ENCODE measurements at regions not wholly inside any gene's neighbourhood (a gene's known extent, or its start where the extent isn't known, plus 50 kb on each side); places are given as distances from the start of the nearest gene placed in this dataset.
A peak's percentile ranks its signal among the peaks of the same experiment; 100 is the strongest.

- 70 to 85% (median 76%) methylated on average over 3 of the region's 3 CpGs for WGBS, 4 donors
- Histone ChIP-seq H3K27me3 (peaks cover 5% of the 10 kb centered on the region), H3K4me3 (no peak overlapping the region), H3K4me1 (replicated peaks in 1 of 2) (no peaks in the 10 kb centered on the region), H3K27ac (no peak overlapping the region), H3K36me3 (replicated peaks in 1 of 2) (no peaks in the 10 kb centered on the region), H3K9me3 (replicated peaks in 1 of 3) (no peaks in the 10 kb centered on the region)
- TF ChIP-seq CTCF (IDR thresholded peaks at IDR 0.05) (no peak), POLR2A (IDR thresholded peaks at IDR 0.05) (no peak)
- DNase-seq: peak in 1 of 7 donors; percentile 15
- intact Hi-C loops (cut with DNase I): no loop called here
Measured at GRCh38 chr22:48205790-48206189, 1443.3 kb downstream of the TBC1D22A start.

- intact Hi-C loops (cut with DNase I): no loop called here
- no peak for TF ChIP-seq POLR2A (IDR thresholded peaks at IDR 0.05)
- no peak for TF ChIP-seq CTCF (IDR thresholded peaks at IDR 0.05)
- H3K4me1 ChIP-seq (replicated peaks in 1 of 2): no peaks in the 10 kb centered on the region
- no peaks in the 10 kb centered on the region for H3K9me3 ChIP-seq (replicated peaks in 1 of 3)
- no peaks in the 10 kb centered on the region for H3K36me3 ChIP-seq (replicated peaks in 1 of 2)
- DNase-seq: peak in 1 of 7 donors; percentile 4
- H3K27ac ChIP-seq: no peak overlapping the region
- H3K4me3 ChIP-seq: no peak overlapping the region
- H3K27me3 ChIP-seq: peaks cover 5% of the 10 kb centered on the region
- WGBS, 4 donors: 55 to 68% (median 66%) methylated on average over 7 of the region's 7 CpGs
Measured at GRCh38 chr22:48205161-48205560, 1442.7 kb downstream of the TBC1D22A start.

- H3K27me3 ChIP-seq: peaks cover 11% of the 10 kb centered on the region
- 52 to 74% (median 70%) methylated on average over 2 of the region's 2 CpGs for WGBS, 4 donors
- intact Hi-C loops (cut with DNase I): no loop called here
- H3K9me3 ChIP-seq (replicated peaks in 1 of 3): no peaks in the 10 kb centered on the region
- H3K27ac ChIP-seq: no peak overlapping the region
- no peak overlapping the region for H3K4me3 ChIP-seq
- TF ChIP-seq CTCF (IDR thresholded peaks at IDR 0.05): no peak
- no peak for TF ChIP-seq POLR2A (IDR thresholded peaks at IDR 0.05)
- DNase-seq: peak in 1 of 7 donors; percentile 7
- H3K4me1 ChIP-seq (replicated peaks in 1 of 2): no peaks in the 10 kb centered on the region
- H3K36me3 ChIP-seq (replicated peaks in 1 of 2): no peaks in the 10 kb centered on the region
Measured at GRCh38 chr22:48204296-48204695, 1441.8 kb downstream of the TBC1D22A start.

GRCh38 chr22:48199667-48200066 is 1437.2 kb downstream of the TBC1D22A start:
- H3K27me3 ChIP-seq: peaks cover 11% of the 10 kb centered on the region
- intact Hi-C loops (cut with DNase I): no loop called here
- no peak for TF ChIP-seq POLR2A (IDR thresholded peaks at IDR 0.05)
- no peak for TF ChIP-seq CTCF (IDR thresholded peaks at IDR 0.05)
- H3K36me3 ChIP-seq (replicated peaks in 1 of 2): no peaks in the 10 kb centered on the region
- H3K4me3 ChIP-seq: no peak overlapping the region
- DNase-seq: peak in 1 of 7 donors; percentile 39
- no peaks in the 10 kb centered on the region for H3K9me3 ChIP-seq (replicated peaks in 1 of 3)
- 78 to 89% (median 83%) methylated on average over 7 of the region's 7 CpGs for WGBS, 4 donors
- no peak overlapping the region for H3K27ac ChIP-seq
- H3K4me1 ChIP-seq (replicated peaks in 1 of 2): no peaks in the 10 kb centered on the region

All from adrenal gland (tissue), 9 donors.